Gastrocnemius medialis (tissue), 4 donors: ENCODE measurements at regions not wholly inside any gene's neighbourhood (a gene's known extent, or its start where the extent isn't known, plus 50 kb on each side); places are given as distances from the start of the nearest gene placed in this dataset.

Source experiments
- CTCF ChIP-seq, 5 experiments: fragments of 450-650 bp in 3 of 5; fragments of 200-600 bp in 2 of 5; sonication (generic) in 2 of 5; IDR thresholded peaks in 4 of 5; conservative IDR thresholded peaks in 1 of 5; 1 replicate in 4 of 5; 2 replicates in 1 of 5; pipeline ENCODE4 v1.5.1; 2016 to 2019; ENCODE audit warnings: antibody characterized with exemption in 5 of 5, mild to moderate bottlenecking in 3 of 5, moderate library complexity in 3 of 5
- POLR2A ChIP-seq, 2 donors: fragments of 450-650 bp; IDR thresholded peaks; one replicate each; pipeline ENCODE4 v1.6.1; 2017; ENCODE audit warnings: antibody characterized with exemption in 2 of 2, mild to moderate bottlenecking in 2 of 2, moderate library complexity in 2 of 2

GRCh38 chr4:81684352-81684751 lies 212.6 kb upstream of the RASGEF1B start:
- no peak for TF ChIP-seq POLR2A (IDR thresholded peaks at IDR 0.05)
- TF ChIP-seq CTCF (IDR thresholded peaks at IDR 0.05 in 4 of 5, conservative IDR thresholded peaks at IDR 0.05 in 1 of 5), result no peak
